DOHH2 (cell line): ENCODE measurements at regions not wholly inside any gene's neighbourhood (a gene's known extent, or its start where the extent isn't known, plus 50 kb on each side); places are given as distances from the start of the nearest gene placed in this dataset.

Source experiments
- H3F3A ChIP-seq: fragments of 200-600 bp; sonication (generic), shearing (Covaris generic); 2 replicates; pipeline ENCODE4 v1.6.0; 2016; ENCODE audit warnings: antibody characterized with exemption, mild to moderate bottlenecking; ENCODE audit not compliant: control insufficient read depth, insufficient read depth
- H3K27ac ChIP-seq: fragments of 200-600 bp; sonication (generic); 2 replicates; pipeline ENCODE4 v1.5.1; 2014; ENCODE audit warnings: low read depth, mild to moderate bottlenecking, low read length, moderate library complexity
- H3K27me3 ChIP-seq: fragments of 200-600 bp; sonication (generic); 2 replicates; pipeline ENCODE4 v1.6.1; 2014; ENCODE audit warnings: mild to moderate bottlenecking, low read length, mixed read lengths; ENCODE audit not compliant: control insufficient read depth
- H3K36me3 ChIP-seq: fragments of 200-600 bp; sonication (generic); 2 replicates; pipeline ENCODE4 v1.6.1; 2014; ENCODE audit warnings: mild to moderate bottlenecking, low read length, moderate library complexity, mixed read lengths; ENCODE audit not compliant: control insufficient read depth
- H3K4me1 ChIP-seq: fragments of 200-600 bp; sonication (generic); 2 replicates; pipeline ENCODE4 v1.6.1; 2014; ENCODE audit warnings: mild to moderate bottlenecking, low read length, mixed read lengths; ENCODE audit not compliant: control insufficient read depth
- H3K4me2 ChIP-seq: fragments of 200-600 bp; sonication (generic); 2 replicates; pipeline ENCODE4 v1.6.0; 2014; ENCODE audit warnings: mild to moderate bottlenecking, low read length, moderate library complexity
- H3K4me3 ChIP-seq: fragments of 200-600 bp; sonication (generic); 2 replicates; pipeline ENCODE4 v1.5.1; 2014; ENCODE audit warnings: mild to moderate bottlenecking, low read length, mixed read lengths
- H3K79me2 ChIP-seq: fragments of 200-600 bp; sonication (generic); 2 replicates; pipeline ENCODE4 v1.6.1; 2014; ENCODE audit warnings: mild to moderate bottlenecking, low read length, mixed read lengths; ENCODE audit not compliant: control insufficient read depth
- H3K9me2 ChIP-seq: fragments of 200-600 bp; sonication (generic); replicated peaks from 2 replicates; pipeline ENCODE4 v1.6.1; 2014; ENCODE audit warnings: mild to moderate bottlenecking, low read length, mixed read lengths; ENCODE audit not compliant: control insufficient read depth
- H3K9me3 ChIP-seq: fragments of 200-600 bp; sonication (generic); 2 replicates; pipeline ENCODE4 v1.6.1; 2014; ENCODE audit warnings: antibody characterized with exemption, low read length, mixed read lengths; ENCODE audit not compliant: control insufficient read depth, insufficient read depth
- H4K20me1 ChIP-seq: fragments of 200-600 bp; sonication (generic); 2 replicates; pipeline ENCODE4 v1.6.0; 2014; ENCODE audit warnings: low read depth, mild to moderate bottlenecking, antibody characterized with exemption, low read length, moderate library complexity; ENCODE audit not compliant: control insufficient read depth, insufficient read depth
- CTCF ChIP-seq: fragments of 200-600 bp; sonication (generic); IDR thresholded peaks from one replicate; pipeline ENCODE4 v1.5.1; 2014; ENCODE audit warnings: antibody characterized with exemption, mild to moderate bottlenecking, low read depth, low read length; ENCODE audit not compliant: poor library complexity, severe bottlenecking
- EZH2phosphoT487 ChIP-seq: fragments of 200-600 bp; sonication (generic); IDR thresholded peaks from 2 replicates; pipeline ENCODE4 v1.6.1; 2017; ENCODE audit warnings: borderline replicate concordance, mild to moderate bottlenecking, antibody characterized with exemption, low read length, moderate library complexity, mixed read lengths

- Histone ChIP-seq H3F3A (no peaks in the 10 kb centered on the region), H3K4me3 (no peak overlapping the region), H3K9me2 (no peaks in the 10 kb centered on the region), H3K27me3 (no peaks in the 10 kb centered on the region), H4K20me1 (no peaks in the 10 kb centered on the region), H3K4me2 (no peak overlapping the region), H3K79me2 (no peaks in the 10 kb centered on the region), H3K4me1 (no peaks in the 10 kb centered on the region), H3K36me3 (no peaks in the 10 kb centered on the region), H3K9me3 (no peaks in the 10 kb centered on the region), H3K27ac (no peak overlapping the region)
- TF ChIP-seq CTCF = no peak
- no peak for TF ChIP-seq EZH2phosphoT487
These were observed 627.2 kb upstream of the SLITRK6 start for GRCh38 chr13:86426437-86426836.

- Histone ChIP-seq H3K9me2 (no peaks in the 10 kb centered on the region), H3K27me3 (no peaks in the 10 kb centered on the region), H3F3A (no peaks in the 10 kb centered on the region), H3K9me3 (peaks cover 3% of the 10 kb centered on the region; the same call in 1 of the 2 replicates), H3K36me3 (no peaks in the 10 kb centered on the region), H3K4me1 (no peaks in the 10 kb centered on the region), H3K4me2 (no peak overlapping the region), H3K4me3 (no peak overlapping the region), H4K20me1 (no peaks in the 10 kb centered on the region), H3K27ac (no peak overlapping the region), H3K79me2 (no peaks in the 10 kb centered on the region)
- TF ChIP-seq EZH2phosphoT487 (no peak), CTCF (no peak)
These were observed 630.5 kb upstream of the SLITRK6 start for GRCh38 chr13:86429756-86430155.

GRCh38 chr13:86438034-86438433 is 638.8 kb upstream of the SLITRK6 start:
- H3K4me2 ChIP-seq = no peak overlapping the region
- H3K27ac ChIP-seq = no peak overlapping the region
- no peaks in the 10 kb centered on the region for H3F3A ChIP-seq
- no peaks in the 10 kb centered on the region for H3K36me3 ChIP-seq
- no peaks in the 10 kb centered on the region for H3K4me1 ChIP-seq
- no peaks in the 10 kb centered on the region for H3K9me2 ChIP-seq
- H3K79me2 ChIP-seq = no peaks in the 10 kb centered on the region
- H3K4me3 ChIP-seq = no peak overlapping the region
- TF ChIP-seq EZH2phosphoT487 = no peak
- TF ChIP-seq CTCF = no peak
- H3K27me3 ChIP-seq = no peaks in the 10 kb centered on the region
- H3K9me3 ChIP-seq = peaks cover 4% of the 10 kb centered on the region; the same call in 1 of the 2 replicates
- H4K20me1 ChIP-seq = no peaks in the 10 kb centered on the region

- no peak overlapping the region for H3K27ac ChIP-seq
These were observed 646.0 kb upstream of the SLITRK6 start for GRCh38 chr13:86445206-86445605.

More at GRCh38 chr13:86445206-86445605, 646.0 kb upstream of the SLITRK6 start:
- no peaks in the 10 kb centered on the region for H3F3A ChIP-seq
- no peak for TF ChIP-seq EZH2phosphoT487
- TF ChIP-seq CTCF = no peak
- H3K79me2 ChIP-seq = no peaks in the 10 kb centered on the region
- no peaks in the 10 kb centered on the region for H3K9me2 ChIP-seq
- no peaks in the 10 kb centered on the region for H3K27me3 ChIP-seq
- H3K4me1 ChIP-seq = no peaks in the 10 kb centered on the region
- no peaks in the 10 kb centered on the region for H4K20me1 ChIP-seq
- H3K4me3 ChIP-seq = no peak overlapping the region
- H3K9me3 ChIP-seq = no peaks in the 10 kb centered on the region
- H3K4me2 ChIP-seq = no peak overlapping the region
- H3K36me3 ChIP-seq = no peaks in the 10 kb centered on the region
